ENCODE measurements at regions not wholly inside any gene's neighbourhood (a gene's known extent, or its start where the extent isn't known, plus 50 kb on each side); places are given as distances from the start of the nearest gene placed in this dataset.

DNA sequence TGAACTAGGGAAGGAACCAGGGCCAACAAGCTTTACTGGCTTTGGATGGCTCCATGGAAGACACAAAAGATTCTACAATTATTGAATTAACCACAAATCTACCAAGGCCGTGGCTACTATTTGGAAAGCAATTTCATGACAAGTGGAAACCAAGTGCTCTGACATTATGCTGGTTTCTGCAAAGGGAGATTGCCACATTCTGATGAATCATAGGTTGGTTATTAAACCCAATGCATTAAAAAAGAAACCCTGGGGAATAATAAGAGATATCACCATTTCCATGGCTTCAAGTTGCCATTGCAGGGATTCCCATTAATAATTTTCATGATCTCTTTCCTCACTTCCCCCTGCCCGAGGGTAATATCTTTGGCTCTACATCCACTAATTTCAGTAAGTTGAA, 359.2 kb upstream of the NCAM2 start:
- intact Hi-C loops (cut with micrococcal nuclease) (no loop called here), dilution Hi-C loops (cut with MboI; ENCODE audit: extremely low pct_ligation_motif_present, low sequenced_read_pairs) (no loop called here)
- H3K9me3 ChIP-seq (replicated peaks; ENCODE audit: control insufficient read depth, insufficient read depth, low read length), result peaks cover 1% of the 10 kb centered on the region
- H3K27ac ChIP-seq (ENCODE audit: insufficient read depth, low read depth, low read length), result no peak overlapping the region
- FAIRE-seq (no peak), DNase-seq (ENCODE audit: low read depth, low spot score) (no peak)
- TF ChIP-seq, protein P1, sequence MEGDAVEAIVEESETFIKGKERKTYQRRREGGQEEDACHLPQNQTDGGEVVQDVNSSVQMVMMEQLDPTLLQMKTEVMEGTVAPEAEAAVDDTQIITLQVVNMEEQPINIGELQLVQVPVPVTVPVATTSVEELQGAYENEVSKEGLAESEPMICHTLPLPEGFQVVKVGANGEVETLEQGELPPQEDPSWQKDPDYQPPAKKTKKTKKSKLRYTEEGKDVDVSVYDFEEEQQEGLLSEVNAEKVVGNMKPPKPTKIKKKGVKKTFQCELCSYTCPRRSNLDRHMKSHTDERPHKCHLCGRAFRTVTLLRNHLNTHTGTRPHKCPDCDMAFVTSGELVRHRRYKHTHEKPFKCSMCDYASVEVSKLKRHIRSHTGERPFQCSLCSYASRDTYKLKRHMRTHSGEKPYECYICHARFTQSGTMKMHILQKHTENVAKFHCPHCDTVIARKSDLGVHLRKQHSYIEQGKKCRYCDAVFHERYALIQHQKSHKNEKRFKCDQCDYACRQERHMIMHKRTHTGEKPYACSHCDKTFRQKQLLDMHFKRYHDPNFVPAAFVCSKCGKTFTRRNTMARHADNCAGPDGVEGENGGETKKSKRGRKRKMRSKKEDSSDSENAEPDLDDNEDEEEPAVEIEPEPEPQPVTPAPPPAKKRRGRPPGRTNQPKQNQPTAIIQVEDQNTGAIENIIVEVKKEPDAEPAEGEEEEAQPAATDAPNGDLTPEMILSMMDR (IDR thresholded peaks at IDR 0.05; ENCODE audit: extremely low read depth in 1 of 2, insufficient read depth in 1 of 2, low read depth in 1 of 2, low read length in 2 of 2), result no peak
- no peak for TF ChIP-seq FOS (IDR thresholded peaks at IDR 0.05; ENCODE audit: borderline replicate concordance, insufficient read depth, low read length)
- no peak for TF ChIP-seq POLR2AphosphoS5 (IDR thresholded peaks at IDR 0.05; ENCODE audit: insufficient read depth, low read depth, low read length)
- TF ChIP-seq JUN (IDR thresholded peaks at IDR 0.05; ENCODE audit: borderline replicate concordance, insufficient read depth, insufficient read length, low read depth), result no peak
- no peak for TF ChIP-seq MYC (IDR thresholded peaks at IDR 0.05; ENCODE audit: low read depth, low read length)
- TF ChIP-seq POLR2A (IDR thresholded peaks at IDR 0.05; ENCODE audit: low read depth, low read length), result no peak
- no peak for TF ChIP-seq GATA2 (IDR thresholded peaks at IDR 0.05; ENCODE audit: insufficient read depth, insufficient read length, low read depth, low read length)
- no peak for TF ChIP-seq EZH2 (IDR thresholded peaks at IDR 0.05; ENCODE audit: borderline replicate concordance, low read depth, low read length, severe bottlenecking)
- TF ChIP-seq, protein P2, sequence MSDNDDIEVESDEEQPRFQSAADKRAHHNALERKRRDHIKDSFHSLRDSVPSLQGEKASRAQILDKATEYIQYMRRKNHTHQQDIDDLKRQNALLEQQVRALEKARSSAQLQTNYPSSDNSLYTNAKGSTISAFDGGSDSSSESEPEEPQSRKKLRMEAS (IDR thresholded peaks at IDR 0.05; ENCODE audit: insufficient read depth, insufficient read length), result no peak
- no peaks in the 10 kb centered on the region for H4K20me1 ChIP-seq (replicated peaks; ENCODE audit: control insufficient read depth, extremely low read depth, insufficient read depth, low read length)
- no peaks in the 10 kb centered on the region for H3K27me3 ChIP-seq (ENCODE audit: control insufficient read depth in 2 of 2, insufficient read depth in 2 of 2, low read length in 2 of 2)
- H3K9me1 ChIP-seq (replicated peaks; ENCODE audit: control insufficient read depth, extremely low read depth, insufficient read depth, low read length), result no peaks in the 10 kb centered on the region
- ChIA-PET CTCF (no interaction called here), POLR2A (no interaction called here)
- no peak overlapping the region for H3K9ac ChIP-seq (replicated peaks; ENCODE audit: extremely low read depth, insufficient read depth, low read length)
- no peak overlapping the region for H2AFZ ChIP-seq (ENCODE audit: low read depth, low read length)
- no peak overlapping the region for H3K4me3 ChIP-seq (replicated peaks in 1 of 3; ENCODE audit: insufficient read depth in 1 of 3, low read depth in 1 of 3, low read length in 3 of 3)
- no peaks in the 10 kb centered on the region for H3K36me3 ChIP-seq (ENCODE audit: control insufficient read depth in 2 of 2, extremely low read depth in 1 of 2, insufficient read depth in 2 of 2, low read length in 2 of 2)
- no TSS peak for BruUV-seq (replicated peaks)
- H3K4me2 ChIP-seq (ENCODE audit: insufficient read depth, low read length), result no peak overlapping the region
- no peaks in the 10 kb centered on the region for H3K79me2 ChIP-seq (ENCODE audit: control insufficient read depth, insufficient read depth, low read length)
- H3K4me1 ChIP-seq (ENCODE audit: control insufficient read depth, extremely low read depth, insufficient read depth, low read length), result no peaks in the 10 kb centered on the region

Measured in endothelial cell of umbilical vein (primary cell).